A549 (cell line): ENCODE measurements at regions not wholly inside any gene's neighbourhood (a gene's known extent, or its start where the extent isn't known, plus 50 kb on each side); places are given as distances from the start of the nearest gene placed in this dataset.

ENCODE experiments used
- ATAC-seq, 2 experiments: fragments of 200-7000 bp in 1 of 2; fragments of >200 bp in 1 of 2; cut with Nextera tagmentation in 1 of 2; cut with Tn5 transposase in 1 of 2; 3 replicates each; pipeline versions ENCODE4 v1.8.0 to v1.9.1; 2018 to 2020; ENCODE audit warnings: mild to moderate bottlenecking in 1 of 2, moderate library complexity in 1 of 2
- CTCF ChIA-PET: fragments of 300-600 bp; sonication (Branson Sonifier 250); formaldehyde crosslinking; extraction: SDS; loops from one replicate; lab custom pipeline; 2021; ENCODE audit warnings: antibody characterized with exemption, inconsistent platforms; lab: Yijun Ruan, JAX
- POLR2A ChIA-PET: fragments of 350-600 bp; formaldehyde crosslinking; extraction: SDS; loops from one replicate; lab custom pipeline; 2021; ENCODE audit warnings: antibody characterized with exemption, inconsistent platforms; lab: Yijun Ruan, JAX
- DNase-seq, 2 experiments: peaks; one replicate each; pipeline versions ENCODE4 v3.0.0 to v3.0.0-alpha.2; 2011 to 2016; ENCODE audit warnings: low read depth in 1 of 2, low spot score in 1 of 2
- FAIRE-seq: peaks from 2 replicates; lab custom pipeline; 2011; peaks lifted over from hg19 to GRCh38; lab: Jason Lieb, UNC
- H3K27ac ChIP-seq, 2 experiments: fragments of >200 bp; sonication (Bioruptor Twin); formaldehyde crosslinking; 3 replicates each; pipeline ENCODE4 v1.5.1; 2016 to 2017
- H3K4me1 ChIP-seq: fragments of >200 bp; sonication (Bioruptor Twin); formaldehyde crosslinking; 3 replicates; pipeline ENCODE4 v1.6.1; 2016
- H3K4me2 ChIP-seq: fragments of >200 bp; sonication (Bioruptor Twin); formaldehyde crosslinking; 3 replicates; pipeline ENCODE4 v1.6.1; 2016
- H3K4me3 ChIP-seq: fragments of >200 bp; sonication (Bioruptor Twin); formaldehyde crosslinking; 3 replicates; pipeline ENCODE4 v1.5.1; 2016
- H3K9me3 ChIP-seq: fragments of >200 bp; sonication (Bioruptor Twin); formaldehyde crosslinking; 3 replicates; pipeline ENCODE4 v1.6.1; 2016
- BCL3 ChIP-seq: fragments of >200 bp; sonication (Bioruptor Twin); formaldehyde crosslinking; IDR thresholded peaks from 3 replicates; pipeline ENCODE4 v1.6.1; 2016
- BHLHE40 ChIP-seq: IDR thresholded peaks from 2 replicates; pipeline ENCODE4 v1.6.1; 2012; ENCODE audit warnings: low read depth, low read length, inconsistent platforms
- CHD2 ChIP-seq: fragments of 150-350 bp; IDR thresholded peaks from 2 replicates; pipeline ENCODE4 v1.6.1; 2014; ENCODE audit warnings: low read length; ENCODE audit not compliant: partially characterized antibody
- CHD4 ChIP-seq: fragments of 200-600 bp; sonication (generic); IDR thresholded peaks from 2 replicates; pipeline ENCODE4 v1.6.1; 2016; ENCODE audit warnings: antibody characterized with exemption, mild to moderate bottlenecking, borderline replicate concordance
- E2F6 ChIP-seq: IDR thresholded peaks from 2 replicates; pipeline ENCODE4 v1.6.1; 2012; ENCODE audit warnings: low read depth, borderline replicate concordance
- EHF ChIP-seq: fragments of 250-450 bp; sonication (Bioruptor Pico); IDR thresholded peaks from 2 replicates; pipeline ENCODE4 v1.5.0; 2020; ENCODE audit warnings: mild to moderate bottlenecking
- ESRRA ChIP-seq: fragments of 150-350 bp; IDR thresholded peaks from 2 replicates; pipeline ENCODE4 v1.6.1; 2014; ENCODE audit warnings: mild to moderate bottlenecking, low read length, borderline replicate concordance
- FOSL2 ChIP-seq, 2 experiments: fragments of 450-650 bp in 1 of 2; fragments of >200 bp in 1 of 2; sonication (Bioruptor Twin) in 1 of 2; formaldehyde crosslinking; IDR thresholded peaks; 2 replicates each; pipeline versions ENCODE4 v1.5.0 to v1.6.1; 2016 to 2020; ENCODE audit warnings: mild to moderate bottlenecking in 1 of 2, moderate library complexity in 1 of 2
- KDM1A ChIP-seq: fragments of 200-600 bp; sonication (generic); IDR thresholded peaks from 2 replicates; pipeline ENCODE4 v1.6.1; 2016; ENCODE audit warnings: low read depth, mild to moderate bottlenecking
- KDM5A ChIP-seq: fragments of 200-600 bp; sonication (generic); IDR thresholded peaks from 2 replicates; pipeline ENCODE4 v1.6.1; 2016; ENCODE audit warnings: antibody characterized with exemption, mild to moderate bottlenecking
- MAX ChIP-seq: IDR thresholded peaks from 2 replicates; pipeline ENCODE4 v1.6.1; 2012
- NFE2L2 ChIP-seq: fragments of 150-350 bp; conservative IDR thresholded peaks from 2 replicates; pipeline ENCODE4 v1.6.1; 2014; ENCODE audit warnings: low read length
- NPAS2 ChIP-seq: fragments of 250-450 bp; sonication (Bioruptor Pico); IDR thresholded peaks from 2 replicates; pipeline ENCODE4 v1.8.0; 2022; ENCODE audit warnings: mild to moderate bottlenecking, moderate library complexity, borderline replicate concordance
- NR3C1 ChIP-seq: fragments of >200 bp; sonication (Bioruptor Twin); formaldehyde crosslinking; IDR thresholded peaks from 3 replicates; pipeline ENCODE4 v1.6.1; 2017
- PBX3 ChIP-seq: IDR thresholded peaks from 2 replicates; pipeline ENCODE4 v1.6.1; 2012
- POLR2AphosphoS2 ChIP-seq: conservative IDR thresholded peaks from 2 replicates; pipeline ENCODE4 v1.6.1; 2012; ENCODE audit warnings: low read length, improper control_type of control experiment, inconsistent platforms
- RAD21 ChIP-seq, 2 experiments: fragments of >200 bp in 1 of 2; sonication (Bioruptor Twin) in 1 of 2; formaldehyde crosslinking in 1 of 2; IDR thresholded peaks in 1 of 2; conservative IDR thresholded peaks in 1 of 2; 2 replicates in 1 of 2; 3 replicates in 1 of 2; pipeline ENCODE4 v1.6.1; 2012 to 2018; ENCODE audit warnings: inconsistent platforms in 1 of 2
- RFX5 ChIP-seq: fragments of 450-650 bp; IDR thresholded peaks from 2 replicates; pipeline ENCODE4 v1.7.1; 2014; ENCODE audit warnings: antibody characterized with exemption, mild to moderate bottlenecking, moderate library complexity
- SMC3 ChIP-seq: fragments of >200 bp; sonication (Bioruptor Twin); formaldehyde crosslinking; IDR thresholded peaks from 3 replicates; pipeline ENCODE4 v1.6.1; 2018; ENCODE audit warnings: inconsistent platforms
- TFCP2L1 ChIP-seq: fragments of 250-450 bp; sonication (Bioruptor Pico); IDR thresholded peaks from 2 replicates; pipeline ENCODE4 v1.5.0; 2021; ENCODE audit warnings: mild to moderate bottlenecking
- TP53 ChIP-seq: fragments of 250-450 bp; sonication (Bioruptor Pico); IDR thresholded peaks from 2 replicates; pipeline ENCODE4 v1.5.0; 2021; ENCODE audit warnings: mild to moderate bottlenecking, moderate library complexity
- USF2 ChIP-seq: fragments of 450-650 bp; IDR thresholded peaks from 2 replicates; pipeline ENCODE4 v1.6.1; 2014; ENCODE audit warnings: antibody characterized with exemption
- ZFP36 ChIP-seq: fragments of 450-650 bp; IDR thresholded peaks from 2 replicates; pipeline ENCODE4 v1.6.1; 2014; ENCODE audit warnings: borderline replicate concordance; ENCODE audit not compliant: partially characterized antibody
- WGBS: methylation state at CpG from one replicate; pipeline ENCODE4 v1.1.6; 2017; ENCODE audit errors: missing lambda C conversion rate; 5-methylcytosine and 5-hydroxymethylcytosine counted together

- CTCF ChIA-PET, result no interaction called here
- 6% methylated on average over 3 of the region's 3 CpGs for WGBS
- H3K4me2 ChIP-seq, result no peak overlapping the region
- FAIRE-seq (no peak), ATAC-seq (no peak), DNase-seq (no peak)
- H3K4me3 ChIP-seq, result no peak overlapping the region
- TF ChIP-seq BHLHE40 (no peak), CHD4 (no peak), ZFP36 (no peak), EHF (no peak), PBX3 (no peak), NR3C1 (no peak), KDM5A (no peak), TFCP2L1 (CRISPR knock-in tag) (no peak), CHD2 (no peak), RFX5 (no peak), BCL3 (no peak), NPAS2 (CRISPR knock-in tag) (no peak), POLR2AphosphoS2 (no peak), USF2 (no peak), MAX (no peak), NFE2L2 (no peak), TP53 (no peak), SMC3 (no peak), FOSL2 (IDR thresholded peaks at IDR 0.05) (no peak), FOSL2 (CRISPR knock-in tag; IDR thresholded peaks at IDR 0.05) (no peak), KDM1A (no peak)
- no peaks in the 10 kb centered on the region for H3K4me1 ChIP-seq
- no peaks in the 10 kb centered on the region for H3K9me3 ChIP-seq
- H3K27ac ChIP-seq, result no peak overlapping the region
- POLR2A ChIA-PET, result no interaction called here
Measured at GRCh38 chr1:208775841-208776240, 531.7 kb upstream of the PLXNA2 start.

- FAIRE-seq, result no peak
- no peak overlapping the region for H3K4me2 ChIP-seq
Measured at GRCh38 chr1:208778417-208778816, 534.2 kb upstream of the PLXNA2 start.

More at GRCh38 chr1:208778417-208778816, 534.2 kb upstream of the PLXNA2 start:
- CTCF ChIA-PET, result no interaction called here
- H3K27ac ChIP-seq, result no peak overlapping the region
- DNase-seq, result no peak
- no peaks in the 10 kb centered on the region for H3K4me1 ChIP-seq
- POLR2A ChIA-PET, result no interaction called here
- TF ChIP-seq ESRRA, result no peak
- no peak for TF ChIP-seq RAD21 (conservative IDR thresholded peaks at IDR 0.05 in 1 of 2, IDR thresholded peaks at IDR 0.05 in 1 of 2)
- TF ChIP-seq TFCP2L1 (CRISPR knock-in tag), result no peak
- TF ChIP-seq E2F6, result no peak
- TF ChIP-seq, all 56 proteins: peak for 0
- no peak for ATAC-seq
- Histone ChIP-seq H3K9me3 (no peaks in the 10 kb centered on the region), H3K4me3 (no peak overlapping the region)
- WGBS, result 30% methylated on average over 6 of the region's 6 CpGs
